GM19468 (cell line): ENCODE measurements at regions not wholly inside any gene's neighbourhood (a gene's known extent, or its start where the extent isn't known, plus 50 kb on each side); places are given as distances from the start of the nearest gene placed in this dataset.
A peak's percentile ranks its signal among the peaks of the same experiment; 100 is the strongest.
"Not testable (repeated sequence)": the region's sequence is repeated elsewhere in the genome, so short reads cannot be mapped to it uniquely, and the experiment has no call there.

Experiments
- ATAC-seq: cut with Tn5 transposase; IDR thresholded peaks from one replicate; pipeline ENCODE4 v1.9.1; 2021; ENCODE audit warnings: mild to moderate bottlenecking, moderate library complexity, moderate number of reproducible peaks; ENCODE audit not compliant: unreplicated experiment; ENCODE audit errors: extremely low read depth

DNA sequence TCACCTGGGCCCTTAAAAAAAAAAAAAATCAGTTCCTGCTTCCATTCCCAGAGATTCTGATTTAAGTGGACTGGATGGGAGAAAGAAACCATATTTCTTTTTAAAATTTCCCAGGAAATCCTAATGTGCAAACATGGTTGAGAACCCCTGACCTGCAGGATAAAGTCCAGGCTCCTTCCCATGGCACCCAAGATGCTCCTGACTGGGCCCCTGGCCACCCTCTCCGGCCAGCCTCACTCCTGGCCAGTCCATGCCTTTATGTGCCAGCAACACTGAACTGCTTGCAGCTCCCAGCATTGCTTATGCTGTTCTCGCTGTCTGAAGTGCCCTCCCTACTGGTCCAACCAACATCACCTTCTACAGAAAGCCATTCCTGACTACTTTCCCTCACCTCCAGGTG is 93.9 kb downstream of the TEX35 start:
- ATAC-seq, result no peak

- ATAC-seq, result peak; percentile 26
These were observed 95.0 kb downstream of the TEX35 start for GRCh38 chr1:178607718-178608408.

GRCh38 chr1:178609015-178609414 is 96.1 kb downstream of the TEX35 start:
- no peak for ATAC-seq

DNA sequence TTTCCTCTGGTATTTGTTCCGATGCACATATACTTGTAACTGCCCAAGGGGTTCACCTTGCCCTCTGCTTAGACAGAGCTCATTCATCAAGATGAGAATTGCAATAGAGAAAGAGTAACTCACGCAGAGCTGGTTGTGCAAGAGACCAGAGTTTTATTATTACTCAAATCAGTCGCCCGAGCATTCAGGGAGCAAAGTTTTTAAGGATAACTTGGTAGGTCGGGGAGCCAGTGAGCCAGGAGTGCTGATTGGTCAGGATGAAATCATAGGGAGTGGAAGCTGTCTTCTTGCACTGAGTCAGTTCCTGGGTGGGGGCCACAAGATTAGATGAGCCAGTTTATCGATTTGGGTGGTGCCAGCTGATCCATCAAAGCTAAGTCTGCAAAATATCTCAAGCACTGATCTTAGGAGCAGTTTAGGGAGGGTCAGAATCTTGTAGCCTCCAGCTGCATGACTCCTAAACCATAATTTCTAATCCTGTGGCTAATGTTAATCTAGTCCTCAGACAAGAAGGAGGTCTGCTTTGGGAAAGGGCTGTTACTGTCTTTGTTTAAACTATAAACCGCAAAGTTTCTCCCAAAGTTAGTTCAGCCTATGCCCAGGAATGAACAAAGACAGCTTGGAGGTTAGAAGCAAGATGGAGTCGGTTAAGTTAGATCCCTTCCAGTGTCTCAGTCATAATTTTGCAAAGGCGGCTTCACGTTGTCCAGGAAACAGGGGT is 97.9 kb downstream of the TEX35 start:
- not testable (repeated sequence) for ATAC-seq

- no peak for ATAC-seq
These were observed 99.4 kb downstream of the TEX35 start for GRCh38 chr1:178612261-178612660.

DNA sequence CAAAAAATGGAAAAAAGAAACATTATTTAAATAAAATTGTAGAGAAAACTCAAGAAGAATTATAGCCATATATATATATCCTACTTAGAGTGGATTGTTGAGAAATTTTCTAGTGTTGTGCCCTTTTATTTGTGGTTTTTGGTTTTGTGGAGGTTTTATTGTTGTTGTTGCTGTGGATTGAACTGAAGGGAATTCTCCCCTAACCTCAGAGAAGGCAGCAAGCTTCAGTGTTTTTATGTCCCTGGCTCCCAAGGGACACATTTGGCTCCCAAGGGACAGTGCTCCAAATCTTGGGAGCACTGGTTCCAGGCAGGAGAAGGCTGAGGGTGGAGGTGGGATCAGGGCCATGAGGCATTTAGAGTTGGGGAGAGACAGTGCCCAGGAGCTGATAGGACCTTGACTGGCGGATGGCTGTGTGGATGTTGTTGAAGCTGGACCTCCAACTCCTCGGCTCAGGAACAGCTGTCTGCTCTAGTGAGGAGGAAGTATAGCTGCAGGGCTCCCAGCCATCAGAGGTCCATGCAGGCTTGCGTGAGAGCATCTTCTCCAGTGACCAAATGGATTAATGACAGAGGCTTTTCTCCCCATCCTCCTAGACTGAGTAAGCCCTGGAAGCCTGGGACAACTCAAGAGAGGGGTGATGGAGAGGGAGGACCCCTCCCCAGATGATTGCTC is 100.5 kb downstream of the TEX35 start:
- ATAC-seq, result no peak

DNA sequence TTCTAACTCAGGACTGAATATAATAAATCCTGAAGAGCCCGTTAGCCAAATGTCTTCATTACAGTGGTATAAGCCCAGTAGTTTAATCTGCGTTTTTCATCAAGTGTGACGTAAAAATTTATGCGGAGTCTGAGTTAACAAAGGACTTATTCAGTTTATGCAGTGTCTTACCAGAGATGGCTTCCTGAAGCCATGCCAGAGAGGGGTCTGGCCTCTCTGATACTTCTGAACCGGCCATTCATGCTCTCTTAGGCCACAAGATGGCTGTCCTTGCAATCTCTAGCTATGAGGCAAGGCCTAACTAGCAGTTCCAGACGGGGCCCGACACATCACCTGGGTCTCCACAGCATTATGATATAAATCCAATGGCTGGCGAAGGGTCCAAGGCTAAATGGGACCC is 101.4 kb downstream of the TEX35 start:
- no peak for ATAC-seq

- ATAC-seq, result no peak
These were observed 105.8 kb upstream of the RALGPS2 start for GRCh38 chr1:178619042-178619927.

DNA sequence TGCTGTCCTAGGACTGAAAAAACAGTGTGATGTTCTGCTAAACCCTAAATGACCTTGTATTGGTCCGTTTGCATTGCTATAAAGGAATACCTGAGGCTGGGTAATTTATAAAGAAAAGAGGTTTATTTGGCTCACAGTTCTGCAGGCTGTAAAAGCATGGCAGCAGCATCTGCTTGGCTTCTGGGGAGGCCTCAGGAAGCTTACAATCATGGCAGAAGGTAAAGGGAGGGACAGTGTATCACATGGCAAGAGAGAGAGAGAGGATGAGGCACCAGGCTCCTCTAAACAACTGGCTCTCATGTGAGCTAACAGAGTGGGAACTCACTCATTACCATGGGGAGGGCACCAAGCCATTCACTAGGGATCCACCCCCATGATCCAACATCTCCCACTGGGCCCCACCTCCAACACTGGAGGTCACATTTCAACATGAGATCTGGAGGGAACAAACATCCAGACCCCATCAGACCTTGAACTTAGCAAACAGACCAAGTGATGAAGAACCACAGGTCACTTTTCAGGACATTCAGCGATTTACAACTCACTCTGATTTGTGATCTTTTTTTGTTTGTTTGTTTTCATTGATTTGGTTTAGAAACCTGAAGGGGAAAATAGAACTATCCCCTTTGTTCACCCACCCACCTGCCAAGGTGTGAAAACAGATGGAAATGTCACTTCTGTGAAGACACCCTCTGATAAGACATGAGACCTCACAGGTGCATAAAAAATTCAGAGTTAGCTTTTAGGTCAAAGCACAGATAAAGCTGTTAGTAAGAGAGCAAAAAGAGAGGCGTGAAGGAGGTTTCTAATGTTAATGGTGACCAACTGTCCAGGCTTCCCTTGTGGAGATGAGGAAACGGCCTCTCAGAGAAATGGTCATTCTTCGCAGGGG is 104.2 kb upstream of the RALGPS2 start:
- ATAC-seq, result no peak

- no peak for ATAC-seq
These were observed 103.2 kb upstream of the RALGPS2 start for GRCh38 chr1:178621822-178622221.

DNA sequence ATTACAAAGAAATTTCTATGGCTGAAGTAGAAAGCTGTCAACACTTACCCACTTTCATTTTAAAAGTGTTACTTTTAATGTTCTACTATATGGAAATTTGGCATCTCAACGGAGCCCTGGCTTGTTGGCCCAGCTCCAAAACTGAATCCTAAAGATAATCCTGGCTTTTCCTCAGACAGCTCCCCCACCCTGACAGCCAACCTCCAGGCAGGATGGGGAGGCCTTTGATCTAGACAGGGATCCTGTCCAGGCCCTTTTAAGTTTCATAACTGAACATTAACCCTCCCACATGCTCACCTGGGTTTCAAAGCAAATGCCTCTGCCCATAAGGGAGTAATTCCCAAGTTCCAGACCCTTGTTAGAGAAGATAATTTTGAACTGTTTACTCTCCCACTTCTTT is 99.3 kb upstream of the RALGPS2 start:
- no peak for ATAC-seq

- no peak for ATAC-seq
These were observed 98.0 kb upstream of the RALGPS2 start for GRCh38 chr1:178627037-178627436.

DNA sequence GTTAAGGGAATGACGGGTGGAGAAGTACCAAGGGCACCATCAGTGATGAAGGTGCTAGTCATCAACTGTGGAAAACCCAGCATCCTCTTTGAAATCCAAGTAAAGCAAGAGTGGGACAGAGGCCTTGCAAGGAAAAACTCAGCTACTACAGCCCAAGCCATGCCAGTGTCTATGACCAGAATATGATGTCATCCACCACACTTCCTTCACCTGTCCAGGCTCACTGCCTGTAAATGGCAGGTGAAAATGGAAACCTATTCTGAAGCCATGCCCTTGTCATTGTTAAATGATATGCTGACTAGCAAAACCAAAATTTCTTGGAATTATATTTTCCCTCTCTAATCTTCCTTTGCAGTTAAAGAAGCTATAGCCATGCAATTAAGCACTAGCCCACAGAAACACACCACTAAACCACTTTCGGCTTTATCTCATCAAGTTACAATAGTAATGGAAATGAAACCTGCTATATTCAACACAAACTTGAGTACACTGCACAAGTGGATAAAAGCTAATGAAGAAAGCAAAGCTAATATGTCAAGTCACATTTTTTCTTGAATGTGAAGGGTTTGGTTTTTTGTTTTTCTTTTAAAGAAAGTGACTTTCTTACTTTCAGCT is 96.3 kb upstream of the RALGPS2 start:
- ATAC-seq, result no peak

GRCh38 chr1:178629252-178630154 is 95.5 kb upstream of the RALGPS2 start:
- no peak for ATAC-seq

GRCh38 chr1:178630417-178630816 is 94.6 kb upstream of the RALGPS2 start:
- no peak for ATAC-seq

DNA sequence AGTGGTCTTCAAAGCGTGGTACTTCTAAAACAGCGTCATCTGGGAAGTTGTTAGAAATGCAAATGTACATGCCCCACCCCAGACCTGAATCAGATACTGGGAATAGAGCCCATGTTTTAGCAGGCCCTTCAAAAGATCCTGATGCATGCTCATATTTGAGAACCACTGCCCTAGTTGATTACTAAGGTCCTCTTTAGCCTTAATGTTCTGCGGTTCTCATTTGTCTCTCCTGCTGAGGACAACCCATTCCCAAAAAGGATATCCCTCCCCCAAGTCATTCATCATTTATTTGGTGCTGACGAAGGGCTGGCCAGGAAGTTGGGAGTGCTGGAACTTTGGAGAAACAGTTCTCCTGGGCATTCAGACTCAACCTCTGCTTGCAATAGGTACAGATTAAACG is 92.4 kb upstream of the RALGPS2 start:
- ATAC-seq, result no peak

DNA sequence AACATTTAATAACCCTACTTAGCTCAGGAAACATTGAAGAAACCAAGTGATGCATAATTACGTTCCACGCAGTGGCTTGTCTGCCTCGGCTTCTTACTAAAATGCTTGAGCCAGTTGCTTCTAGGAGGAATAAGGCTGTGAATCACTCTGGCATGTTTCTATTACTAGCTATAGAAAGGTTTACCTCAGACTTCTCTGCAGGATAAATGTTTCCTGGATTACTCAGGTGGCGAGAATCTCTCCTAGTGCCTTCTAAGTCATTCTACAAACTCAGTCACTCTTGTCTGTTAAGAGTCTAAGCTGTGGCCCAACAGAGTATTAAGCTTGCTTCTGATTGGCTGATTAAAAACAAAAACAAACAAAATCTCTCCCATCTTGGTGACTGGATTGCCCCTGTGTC is 92.0 kb upstream of the RALGPS2 start:
- ATAC-seq, result no peak

- ATAC-seq, result no peak
These were observed 90.6 kb upstream of the RALGPS2 start for GRCh38 chr1:178634445-178634844.
